ENCODE measurements at regions not wholly inside any gene's neighbourhood (a gene's known extent, or its start where the extent isn't known, plus 50 kb on each side); places are given as distances from the start of the nearest gene placed in this dataset.

DNA sequence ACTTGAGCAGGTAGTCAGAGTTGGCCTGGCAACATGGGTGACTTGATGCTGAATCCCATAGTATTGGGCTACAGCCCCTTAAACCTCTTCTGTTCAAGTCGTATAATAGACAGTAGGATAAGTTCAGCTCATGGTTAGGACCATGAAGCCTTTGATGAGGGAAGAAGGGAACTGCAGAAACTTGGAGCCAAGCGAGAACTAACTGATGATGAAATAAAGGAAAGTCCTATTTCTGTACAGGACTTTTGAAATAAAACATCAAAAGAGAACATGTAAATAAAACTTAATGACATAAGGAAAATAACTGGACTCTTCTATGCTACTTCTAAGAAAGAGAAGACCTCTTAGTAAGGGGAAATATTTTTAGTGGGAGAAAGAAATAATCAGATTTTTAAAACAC is 51.2 kb upstream of the UGP2 start:
- intact Hi-C loops (cut with DNase I): no loop called here
- H3K27me3 ChIP-seq: no peaks in the 10 kb centered on the region
- DNase-seq: no peak
- 89 to 93% methylated on average over 2 of the region's 2 CpGs for WGBS, 2 donors
- no peaks in the 10 kb centered on the region for H3K36me3 ChIP-seq
- H3K4me1 ChIP-seq: no peaks in the 10 kb centered on the region
- TF ChIP-seq, protein P1, sequence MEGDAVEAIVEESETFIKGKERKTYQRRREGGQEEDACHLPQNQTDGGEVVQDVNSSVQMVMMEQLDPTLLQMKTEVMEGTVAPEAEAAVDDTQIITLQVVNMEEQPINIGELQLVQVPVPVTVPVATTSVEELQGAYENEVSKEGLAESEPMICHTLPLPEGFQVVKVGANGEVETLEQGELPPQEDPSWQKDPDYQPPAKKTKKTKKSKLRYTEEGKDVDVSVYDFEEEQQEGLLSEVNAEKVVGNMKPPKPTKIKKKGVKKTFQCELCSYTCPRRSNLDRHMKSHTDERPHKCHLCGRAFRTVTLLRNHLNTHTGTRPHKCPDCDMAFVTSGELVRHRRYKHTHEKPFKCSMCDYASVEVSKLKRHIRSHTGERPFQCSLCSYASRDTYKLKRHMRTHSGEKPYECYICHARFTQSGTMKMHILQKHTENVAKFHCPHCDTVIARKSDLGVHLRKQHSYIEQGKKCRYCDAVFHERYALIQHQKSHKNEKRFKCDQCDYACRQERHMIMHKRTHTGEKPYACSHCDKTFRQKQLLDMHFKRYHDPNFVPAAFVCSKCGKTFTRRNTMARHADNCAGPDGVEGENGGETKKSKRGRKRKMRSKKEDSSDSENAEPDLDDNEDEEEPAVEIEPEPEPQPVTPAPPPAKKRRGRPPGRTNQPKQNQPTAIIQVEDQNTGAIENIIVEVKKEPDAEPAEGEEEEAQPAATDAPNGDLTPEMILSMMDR (IDR thresholded peaks at IDR 0.05): no peak
- no peak for TF ChIP-seq POLR2A (IDR thresholded peaks at IDR 0.05)
- H3K27ac ChIP-seq: no peak overlapping the region
- H3K9me3 ChIP-seq: no peaks in the 10 kb centered on the region
- H3K4me3 ChIP-seq (replicated peaks in 1 of 3): no peak overlapping the region

DNA sequence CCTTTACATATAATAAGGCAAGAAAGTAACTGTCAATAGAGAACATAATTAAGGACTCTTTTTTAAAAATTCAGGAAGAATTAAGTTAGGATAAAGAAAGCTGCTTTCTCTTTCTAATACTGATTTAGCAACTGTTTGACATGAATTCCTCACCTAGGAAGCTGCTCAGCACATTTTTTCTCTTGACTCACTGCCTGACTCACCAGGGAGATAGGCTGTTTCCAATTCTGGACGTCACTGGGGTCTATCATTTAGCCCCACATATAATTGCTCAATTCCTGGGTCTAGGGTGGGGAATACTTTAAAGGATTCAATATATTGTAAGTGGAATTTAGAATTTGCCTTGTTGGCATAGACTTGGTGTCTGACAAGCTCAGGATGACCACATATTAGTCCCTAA is 50.8 kb upstream of the UGP2 start:
- Histone ChIP-seq H3K27me3 (no peaks in the 10 kb centered on the region), H3K36me3 (no peaks in the 10 kb centered on the region), H3K4me3 (replicated peaks in 1 of 3) (no peak overlapping the region), H3K4me1 (no peaks in the 10 kb centered on the region), H3K27ac (no peak overlapping the region), H3K9me3 (no peaks in the 10 kb centered on the region)
- intact Hi-C loops (cut with DNase I): no loop called here
- WGBS, 2 donors: 60 to 70% methylated on average over 1 of the region's 1 CpG
- DNase-seq: no peak
- no peak for TF ChIP-seq POLR2A (IDR thresholded peaks at IDR 0.05)
- TF ChIP-seq, protein P1 (IDR thresholded peaks at IDR 0.05): no peak

DNA sequence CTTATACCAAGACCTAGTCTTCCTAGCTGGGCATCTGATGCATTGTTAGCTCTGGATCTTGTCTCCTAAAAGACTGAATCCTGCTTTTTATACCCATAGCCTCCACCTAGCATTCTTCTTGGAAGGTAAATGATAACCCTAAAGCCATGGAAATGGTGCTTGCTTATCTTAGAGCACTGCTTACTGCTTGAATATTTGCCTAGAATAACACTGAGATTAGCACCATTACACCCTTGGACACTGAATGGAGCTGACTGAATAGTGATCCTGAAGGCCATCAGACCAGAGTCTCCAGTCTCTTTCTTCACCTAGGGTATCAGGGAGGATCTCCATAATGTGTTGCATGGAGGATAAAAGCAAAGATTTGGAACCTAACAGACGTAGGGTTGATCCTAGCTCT is 50.3 kb upstream of the UGP2 start:
- WGBS, 2 donors: 90 to 95% methylated on average over 1 of the region's 1 CpG
- Histone ChIP-seq H3K4me1 (no peaks in the 10 kb centered on the region), H3K27me3 (no peaks in the 10 kb centered on the region), H3K27ac (no peak overlapping the region), H3K9me3 (no peaks in the 10 kb centered on the region), H3K4me3 (replicated peaks in 1 of 3) (no peak overlapping the region), H3K36me3 (no peaks in the 10 kb centered on the region)
- intact Hi-C loops (cut with DNase I): no loop called here
- no peak for TF ChIP-seq POLR2A (IDR thresholded peaks at IDR 0.05)
- TF ChIP-seq, protein P1 (IDR thresholded peaks at IDR 0.05): no peak
- DNase-seq: no peak
